PC-9 (cell line): ENCODE measurements at regions not wholly inside any gene's neighbourhood (a gene's known extent, or its start where the extent isn't known, plus 50 kb on each side); places are given as distances from the start of the nearest gene placed in this dataset.

Experiments used
- CTCF ChIP-seq: fragments of 200-600 bp; sonication (generic); conservative IDR thresholded peaks from 2 replicates; pipeline ENCODE4 v1.6.1; 2017; ENCODE audit warnings: mixed run types, antibody characterized with exemption, mild to moderate bottlenecking, moderate library complexity
- EZH2 ChIP-seq: fragments of 200-600 bp; sonication (generic); IDR thresholded peaks from 2 replicates; pipeline ENCODE4 v1.8.0; 2017; ENCODE audit warnings: antibody characterized with exemption, low read depth

GRCh38 chr5:77840930-77841329 lies 64.8 kb upstream of the TBCA start:
- TF ChIP-seq EZH2: no peak
- no peak for TF ChIP-seq CTCF
